Ascending aorta (tissue), 2 donors: ENCODE measurements at regions not wholly inside any gene's neighbourhood (a gene's known extent, or its start where the extent isn't known, plus 50 kb on each side); places are given as distances from the start of the nearest gene placed in this dataset.

ENCODE experiments used
- DNase-seq, 2 donors: peaks; one replicate each; pipeline ENCODE4 v3.0.0-alpha.2; 2019; ENCODE audit warnings: low spot score in 2 of 2
- H3K27ac ChIP-seq, 2 donors: fragments of 200-600 bp; sonication (generic); one replicate each; pipeline ENCODE4 v1.5.1; 2016 to 2017; ENCODE audit warnings: mild to moderate bottlenecking in 1 of 2
- H3K27me3 ChIP-seq: fragments of 200-600 bp; sonication (generic); one replicate; pipeline ENCODE4 v1.5.1; 2017
- H3K36me3 ChIP-seq, 2 donors: fragments of 200-600 bp; sonication (generic); one replicate each; pipeline ENCODE4 v1.5.1; 2016
- H3K4me1 ChIP-seq, 2 donors: fragments of 200-600 bp; sonication (generic); one replicate each; pipeline ENCODE4 v1.5.1; 2016 to 2017; ENCODE audit warnings: mild to moderate bottlenecking in 1 of 2
- H3K4me3 ChIP-seq, 2 donors: fragments of 200-600 bp; sonication (generic); one replicate each; pipeline ENCODE4 v1.5.1; 2016 to 2017; ENCODE audit warnings: mild to moderate bottlenecking in 1 of 2
- H3K9me3 ChIP-seq, 2 donors: fragments of 200-600 bp; sonication (generic); one replicate each; pipeline ENCODE4 v1.5.1; 2016
- intact Hi-C: fragments of 100-400 bp; cut with DNase I; formaldehyde crosslinking; loops from one replicate; pipeline ENCODE4 v1.15.1; 2023
- TF ChIP-seq, protein P1 (sequence below), 3 experiments: fragments of 200-600 bp in 2 of 3; fragments of 450-650 bp in 1 of 3; sonication (generic) in 2 of 3; IDR thresholded peaks; one replicate each; pipeline ENCODE4 v1.5.1; 2016 to 2019; ENCODE audit warnings: antibody characterized with exemption in 3 of 3, mild to moderate bottlenecking in 1 of 3, moderate library complexity in 1 of 3

DNA sequence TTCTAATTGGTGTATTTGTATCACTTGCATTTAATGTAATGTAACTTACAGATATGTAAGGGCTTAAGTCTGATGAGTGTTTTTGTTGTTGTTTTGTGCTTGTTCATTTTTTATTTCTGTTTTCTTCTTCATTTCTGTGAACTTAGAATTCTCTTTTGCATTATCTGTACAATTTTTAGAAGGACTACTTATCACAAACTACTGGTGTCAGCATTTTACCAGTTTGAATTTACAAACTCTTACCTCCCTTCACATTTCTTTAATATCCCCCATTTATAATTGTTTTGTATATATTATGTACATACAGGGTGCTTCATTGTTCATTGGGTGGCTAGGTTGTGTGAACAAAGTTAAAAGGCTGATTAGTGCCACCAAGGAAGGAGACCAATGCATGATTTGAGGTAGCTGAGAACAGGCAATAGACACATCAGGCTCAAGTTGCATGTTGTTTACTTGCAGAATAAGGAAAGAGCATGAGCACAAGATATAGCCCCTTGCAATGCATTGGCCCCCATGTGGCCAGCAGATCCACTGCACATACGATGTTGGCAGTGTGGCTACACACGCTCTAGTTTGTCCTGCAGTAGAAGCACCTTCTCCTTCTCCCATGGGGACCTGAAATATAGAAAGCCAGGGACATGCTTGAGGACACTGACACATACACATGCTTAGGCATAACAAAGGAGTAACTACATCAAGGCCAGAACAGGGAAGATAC lies 198.2 kb downstream of the CD8B2 start:
- intact Hi-C loops, result no loop called here
- peaks cover 4 to 13% of the 10 kb centered on the region in 2 donors for H3K9me3 ChIP-seq
- H3K4me3 ChIP-seq, result no peak overlapping the region
- no peak overlapping the region for H3K27ac ChIP-seq
- DNase-seq, result no peak
- H3K4me1 ChIP-seq, result no peaks in the 10 kb centered on the region
- H3K27me3 ChIP-seq, result no peaks in the 10 kb centered on the region
- no peaks in the 10 kb centered on the region for H3K36me3 ChIP-seq
- TF ChIP-seq, protein P1, sequence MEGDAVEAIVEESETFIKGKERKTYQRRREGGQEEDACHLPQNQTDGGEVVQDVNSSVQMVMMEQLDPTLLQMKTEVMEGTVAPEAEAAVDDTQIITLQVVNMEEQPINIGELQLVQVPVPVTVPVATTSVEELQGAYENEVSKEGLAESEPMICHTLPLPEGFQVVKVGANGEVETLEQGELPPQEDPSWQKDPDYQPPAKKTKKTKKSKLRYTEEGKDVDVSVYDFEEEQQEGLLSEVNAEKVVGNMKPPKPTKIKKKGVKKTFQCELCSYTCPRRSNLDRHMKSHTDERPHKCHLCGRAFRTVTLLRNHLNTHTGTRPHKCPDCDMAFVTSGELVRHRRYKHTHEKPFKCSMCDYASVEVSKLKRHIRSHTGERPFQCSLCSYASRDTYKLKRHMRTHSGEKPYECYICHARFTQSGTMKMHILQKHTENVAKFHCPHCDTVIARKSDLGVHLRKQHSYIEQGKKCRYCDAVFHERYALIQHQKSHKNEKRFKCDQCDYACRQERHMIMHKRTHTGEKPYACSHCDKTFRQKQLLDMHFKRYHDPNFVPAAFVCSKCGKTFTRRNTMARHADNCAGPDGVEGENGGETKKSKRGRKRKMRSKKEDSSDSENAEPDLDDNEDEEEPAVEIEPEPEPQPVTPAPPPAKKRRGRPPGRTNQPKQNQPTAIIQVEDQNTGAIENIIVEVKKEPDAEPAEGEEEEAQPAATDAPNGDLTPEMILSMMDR (IDR thresholded peaks at IDR 0.05), result no peak

GRCh38 chr2:106686814-106687213 lies 199.2 kb downstream of the ST6GAL2 start:
- peaks cover 4 to 13% of the 10 kb centered on the region in 2 donors for H3K9me3 ChIP-seq
- H3K4me3 ChIP-seq, result no peak overlapping the region
- DNase-seq, result no peak
- H3K4me1 ChIP-seq, result no peaks in the 10 kb centered on the region
- intact Hi-C loops, result no loop called here
- no peaks in the 10 kb centered on the region for H3K27me3 ChIP-seq
- TF ChIP-seq, protein P1 (IDR thresholded peaks at IDR 0.05), result no peak
- no peaks in the 10 kb centered on the region for H3K36me3 ChIP-seq
- no peak overlapping the region for H3K27ac ChIP-seq

DNA sequence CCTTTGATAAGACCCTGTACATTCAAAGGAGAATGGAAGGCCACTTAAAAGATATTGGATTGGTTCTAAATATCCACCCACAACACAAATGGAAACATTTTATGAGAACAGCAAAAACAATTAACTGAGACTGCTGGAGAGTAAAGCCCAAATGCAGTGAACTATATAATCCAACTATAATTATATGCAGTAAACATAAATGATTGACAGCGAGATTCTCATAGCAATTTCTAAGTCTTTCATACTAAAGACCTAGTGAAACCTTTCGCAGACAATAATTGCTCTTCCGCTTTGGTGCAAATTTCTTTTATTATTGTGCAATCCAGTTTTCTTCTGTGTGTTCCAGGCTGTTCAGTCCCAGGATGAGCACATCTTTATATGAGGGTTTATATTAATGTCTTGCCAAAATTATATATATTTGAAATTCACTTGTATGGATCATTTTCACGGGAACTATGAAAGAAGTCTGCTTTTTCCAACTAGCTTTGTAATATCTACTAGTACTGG lies 190.9 kb downstream of the ST6GAL2 start:
- Histone ChIP-seq H3K4me3 (no peak overlapping the region), H3K27me3 (no peaks in the 10 kb centered on the region), H3K4me1 (no peaks in the 10 kb centered on the region), H3K9me3 (no peaks in the 10 kb centered on the region), H3K36me3 (no peaks in the 10 kb centered on the region), H3K27ac (no peak overlapping the region)
- no peak for DNase-seq
- intact Hi-C loops, result no loop called here
- TF ChIP-seq, protein P1 (IDR thresholded peaks at IDR 0.05), result no peak

DNA sequence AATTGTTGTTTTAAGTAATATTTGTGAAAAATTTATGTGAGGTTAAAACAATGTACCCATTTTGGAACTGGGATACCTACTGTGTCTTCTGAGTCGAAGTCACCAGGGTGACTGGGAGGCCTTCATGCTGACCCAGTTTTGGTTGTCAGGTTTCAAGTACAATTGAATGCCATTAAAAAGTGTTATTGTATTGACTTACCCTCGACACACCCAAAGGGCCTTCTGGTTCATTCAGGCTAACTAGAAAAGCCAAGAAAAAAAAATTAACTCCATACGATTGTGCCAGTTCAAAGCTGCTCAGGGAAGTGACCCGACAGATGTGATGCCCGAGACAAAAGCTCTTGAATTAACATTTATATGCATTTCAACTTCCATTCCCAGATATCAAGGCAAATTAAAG lies 190.0 kb downstream of the ST6GAL2 start:
- Histone ChIP-seq H3K4me1 (no peaks in the 10 kb centered on the region), H3K9me3 (no peaks in the 10 kb centered on the region), H3K27me3 (no peaks in the 10 kb centered on the region), H3K36me3 (no peaks in the 10 kb centered on the region), H3K4me3 (no peak overlapping the region), H3K27ac (no peak overlapping the region)
- TF ChIP-seq, protein P1 (IDR thresholded peaks at IDR 0.05), result no peak
- no peak for DNase-seq
- intact Hi-C loops, result no loop called here

- no peaks in the 10 kb centered on the region for H3K9me3 ChIP-seq
- no peak overlapping the region for H3K27ac ChIP-seq
- H3K4me3 ChIP-seq, result no peak overlapping the region
- H3K27me3 ChIP-seq, result no peaks in the 10 kb centered on the region
- H3K4me1 ChIP-seq, result no peaks in the 10 kb centered on the region
- no peaks in the 10 kb centered on the region for H3K36me3 ChIP-seq
- no peak for DNase-seq
- TF ChIP-seq, protein P1 (IDR thresholded peaks at IDR 0.05), result no peak
- intact Hi-C loops, result no loop called here
Measured at GRCh38 chr2:106700616-106701015, 185.4 kb downstream of the ST6GAL2 start.
